GM18909 (cell line): ENCODE measurements at regions not wholly inside any gene's neighbourhood (a gene's known extent, or its start where the extent isn't known, plus 50 kb on each side); places are given as distances from the start of the nearest gene placed in this dataset.

ENCODE experiments used
- ATAC-seq: cut with Tn5 transposase; IDR thresholded peaks from one replicate; pipeline ENCODE4 v1.9.1; 2021; ENCODE audit warnings: mild to moderate bottlenecking; ENCODE audit not compliant: unreplicated experiment, poor library complexity

- ATAC-seq = no peak
Measured at GRCh38 chr21:27827972-27828371, 861.1 kb upstream of the ADAMTS5 start.

- no peak for ATAC-seq
Measured at GRCh38 chr21:27825035-27825434, 858.1 kb upstream of the ADAMTS5 start.

GRCh38 chr21:27823652-27824201 is 856.8 kb upstream of the ADAMTS5 start:
- no peak for ATAC-seq

- ATAC-seq = no peak
Measured at GRCh38 chr21:27820342-27820741, 853.5 kb upstream of the ADAMTS5 start.

- no peak for ATAC-seq
Measured at GRCh38 chr21:27819299-27819698, 852.4 kb upstream of the ADAMTS5 start.

- ATAC-seq = no peak
Measured at GRCh38 chr21:27818847-27819246, 852.0 kb upstream of the ADAMTS5 start.

GRCh38 chr21:27817902-27818623 is 851.2 kb upstream of the ADAMTS5 start:
- ATAC-seq = no peak

- ATAC-seq = no peak
Measured at GRCh38 chr21:27817074-27817473, 850.2 kb upstream of the ADAMTS5 start.

GRCh38 chr21:27816301-27816700 is 849.4 kb upstream of the ADAMTS5 start:
- no peak for ATAC-seq

- no peak for ATAC-seq
Measured at GRCh38 chr21:27814226-27814625, 847.3 kb upstream of the ADAMTS5 start.

GRCh38 chr21:27813750-27814149 is 846.9 kb upstream of the ADAMTS5 start:
- ATAC-seq = no peak

- ATAC-seq = no peak
Measured at GRCh38 chr21:27813344-27813743, 846.5 kb upstream of the ADAMTS5 start.

- no peak for ATAC-seq
Measured at GRCh38 chr21:27812279-27812678, 845.4 kb upstream of the ADAMTS5 start.

GRCh38 chr21:27808923-27809322 is 842.0 kb upstream of the ADAMTS5 start:
- no peak for ATAC-seq

- no peak for ATAC-seq
Measured at GRCh38 chr21:27807596-27807995, 840.7 kb upstream of the ADAMTS5 start.

- ATAC-seq = no peak
Measured at GRCh38 chr21:27806281-27806680, 839.4 kb upstream of the ADAMTS5 start.

GRCh38 chr21:27805696-27806095 is 838.8 kb upstream of the ADAMTS5 start:
- ATAC-seq = no peak

- no peak for ATAC-seq
Measured at GRCh38 chr21:27804515-27804914, 837.6 kb upstream of the ADAMTS5 start.

GRCh38 chr21:27803571-27803970 is 836.7 kb upstream of the ADAMTS5 start:
- no peak for ATAC-seq

GRCh38 chr21:27802816-27803475 is 836.1 kb upstream of the ADAMTS5 start:
- no peak for ATAC-seq

GRCh38 chr21:27799861-27800260 is 833.0 kb upstream of the ADAMTS5 start:
- no peak for ATAC-seq

GRCh38 chr21:27796106-27796505 is 829.2 kb upstream of the ADAMTS5 start:
- no peak for ATAC-seq
